IMR-90 (cell line): ENCODE measurements at regions not wholly inside any gene's neighbourhood (a gene's known extent, or its start where the extent isn't known, plus 50 kb on each side); places are given as distances from the start of the nearest gene placed in this dataset.

Source experiments
- ATAC-seq: fragments of 200-7000 bp; cut with Tn5 transposase; 2 replicates; pipeline ENCODE4 v1.9.1; 2020; ENCODE audit warnings: low read depth, mild to moderate bottlenecking, moderate library complexity
- BruUV-seq: library from RNA; stranded (reverse); fragments of 400-500 nt; replicated peaks from 2 replicates; lab custom pipeline; 2021; lab: Mats Ljungman, UMichigan
- CTCF ChIA-PET: fragments of 300-600 bp; formaldehyde crosslinking; extraction: SDS; loops from one replicate; lab custom pipeline; 2021; ENCODE audit warnings: antibody characterized with exemption; lab: Yijun Ruan, JAX
- POLR2A ChIA-PET: fragments of 300-600 bp; sonication (Branson Sonifier 250); formaldehyde crosslinking; loops from one replicate; lab custom pipeline; 2022; ENCODE audit warnings: antibody characterized with exemption; ENCODE audit not compliant: unreplicated experiment; lab: Charles Lee
- DNase-seq: peaks from one replicate; pipeline ENCODE4 v3.0.0; 2013
- H2AFZ ChIP-seq: replicated peaks from 2 replicates; pipeline ENCODE3; 2013; ENCODE audit warnings: low read length, mild to moderate bottlenecking; ENCODE audit not compliant: poor library complexity
- H2AK5ac ChIP-seq: 2 replicates; pipeline ENCODE4 v1.6.1; 2013; ENCODE audit warnings: low read depth, low read length, inconsistent platforms
- H2AK9ac ChIP-seq: replicated peaks from 2 replicates; pipeline ENCODE3; 2013; ENCODE audit warnings: mild to moderate bottlenecking, low read depth, low read length, moderate library complexity; ENCODE audit not compliant: poor library complexity
- H2BK120ac ChIP-seq: 2 replicates; pipeline ENCODE4 v1.6.1; 2013; ENCODE audit warnings: low read depth, low read length, inconsistent platforms
- H2BK15ac ChIP-seq: 3 replicates; pipeline ENCODE4 v1.6.1; 2013; ENCODE audit warnings: low read depth, low read length, inconsistent platforms
- H2BK20ac ChIP-seq: 2 replicates; pipeline ENCODE4 v1.6.1; 2013; ENCODE audit warnings: low read depth, mild to moderate bottlenecking, inconsistent platforms, low read length, moderate library complexity
- H2BK5ac ChIP-seq: 2 replicates; pipeline ENCODE4 v1.6.1; 2013; ENCODE audit warnings: mild to moderate bottlenecking, low read depth, low read length, inconsistent platforms; ENCODE audit not compliant: poor library complexity, severe bottlenecking
- H3K14ac ChIP-seq: replicated peaks from 2 replicates; pipeline ENCODE4 v1.6.1; 2013; ENCODE audit warnings: low read depth, low read length, inconsistent platforms
- H3K18ac ChIP-seq: 2 replicates; pipeline ENCODE4 v1.6.1; 2013; ENCODE audit warnings: low read depth, low read length, control low read depth
- H3K23ac ChIP-seq: 2 replicates; pipeline ENCODE4 v1.6.1; 2013; ENCODE audit warnings: low read depth, low read length, inconsistent platforms
- H3K27ac ChIP-seq: 2 replicates; pipeline ENCODE4 v1.5.1; 2013; ENCODE audit warnings: mild to moderate bottlenecking, control low read depth, low read length; ENCODE audit not compliant: insufficient read depth
- H3K27me3 ChIP-seq: 2 replicates; pipeline ENCODE4 v1.6.1; 2013; ENCODE audit warnings: low read length; ENCODE audit not compliant: control insufficient read depth, insufficient read depth
- H3K36me3 ChIP-seq: 2 replicates; pipeline ENCODE4 v1.6.1; 2013; ENCODE audit warnings: low read length, mixed read lengths; ENCODE audit not compliant: control insufficient read depth, insufficient read depth
- H3K4ac ChIP-seq: 2 replicates; pipeline ENCODE4 v1.6.1; 2013; ENCODE audit warnings: low read depth, low read length, inconsistent platforms
- H3K4me1 ChIP-seq: 2 replicates; pipeline ENCODE4 v1.6.1; 2013; ENCODE audit warnings: low read length, mixed read lengths; ENCODE audit not compliant: control insufficient read depth, insufficient read depth
- H3K4me2 ChIP-seq: 2 replicates; pipeline ENCODE4 v1.6.1; 2013; ENCODE audit warnings: low read depth, mild to moderate bottlenecking, control low read depth, low read length, moderate library complexity
- H3K4me3 ChIP-seq: 2 replicates; pipeline ENCODE4 v1.5.1; 2013; ENCODE audit warnings: low read depth, mild to moderate bottlenecking, control low read depth, low read length, moderate library complexity; ENCODE audit not compliant: insufficient read depth
- H3K56ac ChIP-seq: 2 replicates; pipeline ENCODE4 v1.6.1; 2013; ENCODE audit warnings: low read length, inconsistent platforms; ENCODE audit not compliant: insufficient read depth; ENCODE audit errors: extremely low read depth
- H3K79me1 ChIP-seq, 2 experiments: 2 replicates each; pipeline ENCODE4 v1.6.1; 2013; ENCODE audit warnings: low read length in 2 of 2, inconsistent platforms in 1 of 2, low read depth in 1 of 2
- H3K9ac ChIP-seq: 2 replicates; pipeline ENCODE4 v1.6.1; 2013; ENCODE audit warnings: low read depth, low read length, control low read depth
- H3K9me1 ChIP-seq: 2 replicates; pipeline ENCODE4 v1.6.1; 2013; ENCODE audit warnings: low read length, inconsistent platforms; ENCODE audit not compliant: insufficient read depth
- H3K9me3 ChIP-seq: 2 replicates; pipeline ENCODE4 v1.6.1; 2013; ENCODE audit warnings: low read length; ENCODE audit not compliant: control insufficient read depth, insufficient read depth
- H4K20me1 ChIP-seq: 2 replicates; pipeline ENCODE4 v1.6.1; 2013; ENCODE audit warnings: low read length, inconsistent platforms; ENCODE audit not compliant: insufficient read depth
- H4K5ac ChIP-seq: 2 replicates; pipeline ENCODE4 v1.6.1; 2013; ENCODE audit warnings: mild to moderate bottlenecking, low read depth, low read length, control low read depth
- H4K8ac ChIP-seq, 2 experiments: 2 replicates each; pipeline ENCODE4 v1.6.1; 2013; ENCODE audit warnings: low read depth in 2 of 2, low read length in 2 of 2, control low read depth in 1 of 2, inconsistent platforms in 1 of 2
- H4K91ac ChIP-seq: 2 replicates; pipeline ENCODE4 v1.6.1; 2013; ENCODE audit warnings: low read depth, low read length, inconsistent platforms; ENCODE audit not compliant: insufficient read depth
- BHLHE40 ChIP-seq: fragments of 150-350 bp; IDR thresholded peaks from 2 replicates; pipeline ENCODE4 v1.6.1; 2016; ENCODE audit warnings: mild to moderate bottlenecking, low read depth, low read length
- CEBPB ChIP-seq: IDR thresholded peaks from 2 replicates; pipeline ENCODE4 v1.6.1; 2012; ENCODE audit warnings: low read depth, low read length, improper control_type of control experiment
- CHD1 ChIP-seq: IDR thresholded peaks from 2 replicates; pipeline ENCODE4 v1.6.1; 2012; ENCODE audit warnings: low read depth, low read length, improper control_type of control experiment
- CTCF ChIP-seq: conservative IDR thresholded peaks from 2 replicates; pipeline ENCODE4 v1.5.1; 2012; ENCODE audit warnings: mild to moderate bottlenecking, low read depth, low read length, improper control_type of control experiment
- ELK1 ChIP-seq: fragments of 150-350 bp; IDR thresholded peaks from 2 replicates; pipeline ENCODE4 v1.6.1; 2016; ENCODE audit warnings: low read depth, mild to moderate bottlenecking, low read length, moderate library complexity, borderline replicate concordance
- FOS ChIP-seq: fragments of 150-350 bp; IDR thresholded peaks from 2 replicates; pipeline ENCODE4 v1.6.1; 2016; ENCODE audit warnings: low read depth, low read length
- MAFK ChIP-seq: IDR thresholded peaks from 2 replicates; pipeline ENCODE4 v1.6.1; 2012; ENCODE audit warnings: low read depth, low read length, improper control_type of control experiment
- MAZ ChIP-seq: IDR thresholded peaks from 2 replicates; pipeline ENCODE4 v1.6.1; 2012; ENCODE audit warnings: low read depth, mild to moderate bottlenecking, low read length, improper control_type of control experiment, moderate library complexity, borderline replicate concordance
- MXI1 ChIP-seq: IDR thresholded peaks from 2 replicates; pipeline ENCODE4 v1.6.1; 2012; ENCODE audit warnings: low read depth, mild to moderate bottlenecking, low read length, moderate library complexity, borderline replicate concordance
- NFE2L2 ChIP-seq: fragments of 150-350 bp; IDR thresholded peaks from 2 replicates; pipeline ENCODE4 v1.6.1; 2016; ENCODE audit warnings: low read depth, mild to moderate bottlenecking, low read length
- POLR2A ChIP-seq: IDR thresholded peaks from 2 replicates; pipeline ENCODE4 v1.6.1; 2012; ENCODE audit warnings: mild to moderate bottlenecking, low read depth, low read length
- RAD21 ChIP-seq: IDR thresholded peaks from 2 replicates; pipeline ENCODE4 v1.6.1; 2012; ENCODE audit warnings: low read length, improper control_type of control experiment
- RCOR1 ChIP-seq: IDR thresholded peaks from 2 replicates; pipeline ENCODE4 v1.6.1; 2012; ENCODE audit warnings: mild to moderate bottlenecking, low read length, improper control_type of control experiment; ENCODE audit not compliant: insufficient replicate concordance
- RFX5 ChIP-seq: IDR thresholded peaks from 2 replicates; pipeline ENCODE4 v1.8.0; 2012; ENCODE audit warnings: low read depth, mild to moderate bottlenecking, low read length, moderate library complexity
- SMC3 ChIP-seq: fragments of 150-350 bp; IDR thresholded peaks from 2 replicates; pipeline ENCODE4 v1.6.1; 2016; ENCODE audit warnings: low read depth, mild to moderate bottlenecking, antibody characterized with exemption, low read length, moderate library complexity
- USF2 ChIP-seq: fragments of 150-350 bp; IDR thresholded peaks from 2 replicates; pipeline ENCODE4 v1.6.1; 2017; ENCODE audit warnings: mild to moderate bottlenecking, antibody characterized with exemption, low read length, low read depth
- WGBS, 2 experiments: methylation state at CpG; one replicate each; pipeline versions ENCODE4 v1.1.5 to v1.1.7; 2013; ENCODE audit warnings: missing lambda C conversion rate in 2 of 2; ENCODE audit not compliant: insufficient read length in 1 of 2; ENCODE audit errors: extremely low coverage in 2 of 2; 5-methylcytosine and 5-hydroxymethylcytosine counted together
- dilution Hi-C: fragments of 300-500 bp; cut with HindIII; formaldehyde crosslinking; loops from one replicate; pipeline ENCODE4 v1.14.3; 2018; ENCODE audit warnings: low sequenced_read_pairs; ENCODE audit not compliant: unreplicated experiment
- in situ Hi-C: fragments of 300-500 bp; cut with MboI; formaldehyde crosslinking; loops from 3 replicates; pipeline ENCODE4 v1.14.3; 2019; ENCODE audit warnings: low sequenced_read_pairs, inconsistent platforms, mixed read lengths
- intact Hi-C: fragments of 100-400 bp; cut with micrococcal nuclease; formaldehyde crosslinking; loops from 2 replicates; pipeline ENCODE4 v1.10.0; 2022

GRCh38 chr1:233445737-233446136 is 118.2 kb downstream of the MAP3K21 start:
- no peak overlapping the region for H2AFZ ChIP-seq
- no peak overlapping the region for H3K27ac ChIP-seq
- no peak overlapping the region for H2BK20ac ChIP-seq
- H4K8ac ChIP-seq, result no peak overlapping the region
- no peaks in the 10 kb centered on the region for H3K27me3 ChIP-seq
- H3K79me1 ChIP-seq, result no peaks in the 10 kb centered on the region
- in situ Hi-C loops, result no loop called here
- no peak overlapping the region for H2AK9ac ChIP-seq
- POLR2A ChIA-PET, result no interaction called here
- BruUV-seq, result no TSS peak
- ATAC-seq (no peak), DNase-seq (no peak)
- peaks cover 7% of the 10 kb centered on the region for H3K9me3 ChIP-seq
- TF ChIP-seq NFE2L2, result no peak
- no peak for TF ChIP-seq CHD1
- TF ChIP-seq ELK1, result no peak
- TF ChIP-seq CTCF, result no peak
- no peak for TF ChIP-seq MXI1
- no peak for TF ChIP-seq CEBPB
- TF ChIP-seq BHLHE40, result no peak
- no peak for TF ChIP-seq SMC3
- TF ChIP-seq RFX5, result no peak
- no peak for TF ChIP-seq RAD21
- no peak for TF ChIP-seq RCOR1
- TF ChIP-seq FOS, result no peak
- TF ChIP-seq USF2, result no peak
- TF ChIP-seq MAZ, result no peak
- TF ChIP-seq POLR2A, result no peak
- no peak for TF ChIP-seq MAFK
- H3K14ac ChIP-seq, result no peak overlapping the region
- H4K91ac ChIP-seq, result no peak overlapping the region
- no peak overlapping the region for H4K5ac ChIP-seq
- H2BK5ac ChIP-seq, result no peak overlapping the region
- H3K4me1 ChIP-seq, result no peaks in the 10 kb centered on the region
- no CpG with 5 or more reads among the region's 6 CpGs for WGBS, 2 experiments
- H3K4ac ChIP-seq, result no peak overlapping the region
- H2BK120ac ChIP-seq, result no peak overlapping the region
- H2BK15ac ChIP-seq, result no peak overlapping the region
- H3K4me3 ChIP-seq, result no peak overlapping the region
- no peaks in the 10 kb centered on the region for H3K36me3 ChIP-seq
- H3K18ac ChIP-seq, result no peak overlapping the region
- H4K20me1 ChIP-seq, result no peaks in the 10 kb centered on the region
- intact Hi-C loops, result no loop called here
- no peak overlapping the region for H3K56ac ChIP-seq
- CTCF ChIA-PET, result interaction anchor here (0.7 kb wide), 1 partner anchor 11 kb away, joined by 3 read pairs; no protein-coding TSS in a partner anchor
- H3K4me2 ChIP-seq, result no peak overlapping the region
- no peak overlapping the region for H3K9ac ChIP-seq
- dilution Hi-C loops, result no loop called here
- no peak overlapping the region for H2AK5ac ChIP-seq
- H3K9me1 ChIP-seq, result no peaks in the 10 kb centered on the region
- H3K23ac ChIP-seq, result no peak overlapping the region
